IPS DF 4.7 (cell line): ENCODE measurements at regions not wholly inside any gene's neighbourhood (a gene's known extent, or its start where the extent isn't known, plus 50 kb on each side); places are given as distances from the start of the nearest gene placed in this dataset.

Experiments
- DNase-seq: peaks from one replicate; pipeline ENCODE4 v3.0.0-alpha.2; 2013; ENCODE audit warnings: low spot score; ENCODE audit errors: extremely low read depth

DNA sequence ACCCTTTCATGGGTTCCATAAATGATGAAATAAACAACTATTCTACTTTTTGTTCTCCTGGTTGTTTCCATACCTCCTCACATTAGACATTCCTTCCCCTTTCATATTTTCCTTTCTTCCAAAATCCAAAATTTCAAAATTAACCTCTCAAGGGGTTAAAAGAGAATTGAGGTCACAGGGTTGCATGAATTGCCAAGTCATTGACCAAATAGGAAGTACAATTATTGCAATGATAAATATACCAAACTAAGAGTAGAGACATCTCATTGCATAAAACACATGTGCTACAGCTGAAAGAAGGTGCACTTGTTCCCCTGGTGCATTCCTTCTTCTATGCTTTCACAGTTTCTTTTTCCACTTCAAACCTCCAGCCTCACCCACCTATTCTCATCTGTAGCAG, 136.1 kb downstream of the KCTD12 start:
- DNase-seq, result no peak

DNA sequence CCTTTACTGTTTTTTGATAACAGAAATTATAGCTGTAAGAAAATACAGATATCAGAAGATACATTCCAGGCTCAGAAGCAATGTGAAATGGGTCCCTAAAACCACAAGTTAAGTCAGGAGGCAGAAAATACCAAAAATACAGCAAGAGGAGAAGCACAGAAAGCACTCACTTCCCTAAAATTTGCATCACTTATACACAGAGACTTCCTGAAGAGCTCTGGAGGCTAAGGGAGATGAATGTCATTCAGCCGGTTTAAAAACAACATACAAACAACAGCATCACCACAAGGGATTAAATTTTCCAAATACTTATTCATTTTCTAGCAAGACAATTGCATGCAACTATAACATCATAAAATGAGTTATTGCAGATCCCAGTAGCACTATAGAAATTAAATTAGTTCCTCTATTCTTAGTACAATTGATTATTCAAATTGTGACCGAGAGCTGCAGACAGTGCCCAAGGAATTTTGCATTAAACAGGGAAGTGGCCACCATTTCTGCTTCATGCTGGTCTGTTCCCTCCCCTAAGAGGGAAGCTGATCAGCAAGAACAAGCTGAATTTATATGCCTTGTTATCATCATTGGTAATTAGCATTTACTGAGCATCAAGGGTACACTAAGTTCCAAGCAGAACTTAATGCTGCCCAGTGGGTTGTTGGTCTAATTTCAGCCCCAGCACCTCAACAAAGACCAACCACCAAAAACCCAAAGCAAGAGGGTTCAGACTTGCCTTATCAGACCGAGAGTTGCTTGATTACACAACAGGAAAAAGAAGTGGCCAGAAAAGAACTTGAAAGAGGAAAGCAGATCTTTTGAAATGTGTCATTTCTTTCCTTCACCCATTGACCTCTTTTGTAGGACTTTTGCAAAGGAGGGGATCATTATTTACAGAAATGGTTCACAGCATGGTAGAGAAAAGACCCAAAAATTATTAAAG, 140.7 kb downstream of the KCTD12 start:
- no peak for DNase-seq

DNA sequence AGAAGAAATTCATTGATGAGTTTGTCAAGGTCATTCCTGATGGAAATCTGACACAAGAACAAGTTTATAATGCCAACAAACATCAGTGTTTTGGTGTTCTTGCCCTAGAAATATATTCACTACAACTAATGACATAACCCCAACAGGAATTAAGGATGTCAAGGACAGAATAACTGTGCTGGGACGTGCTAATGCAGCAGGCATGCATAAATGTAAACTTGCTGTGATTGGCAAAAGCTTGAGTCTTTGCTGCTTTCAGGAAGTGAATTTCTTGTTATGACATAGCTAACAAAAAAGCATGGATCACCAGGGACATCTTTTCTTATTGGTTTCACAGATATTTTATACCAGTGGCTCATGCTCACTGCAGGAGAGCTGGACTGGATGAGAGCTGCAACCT, 144.6 kb downstream of the KCTD12 start:
- no peak for DNase-seq

- no peak for DNase-seq
Observed at GRCh38 chr13:76741046-76741445, 145.2 kb downstream of the KCTD12 start.

DNA sequence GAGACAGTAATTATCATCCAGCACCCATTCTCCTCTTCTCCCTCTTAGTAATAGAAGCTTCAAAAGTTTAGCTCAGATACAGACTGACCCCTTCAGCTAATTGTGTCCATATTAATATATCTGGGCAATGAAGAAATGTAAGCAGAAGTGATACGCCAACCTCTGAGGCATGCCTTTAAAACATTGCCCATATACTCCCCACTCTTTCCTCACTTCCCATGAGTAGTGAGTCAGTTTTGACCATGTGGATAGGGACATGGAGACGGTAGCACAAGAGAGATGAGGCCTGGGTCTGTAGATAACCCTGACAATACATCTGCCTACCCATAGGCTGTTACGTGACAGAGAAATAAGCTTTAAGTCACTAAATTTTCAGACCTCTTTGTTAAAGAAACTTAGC, 147.6 kb downstream of the KCTD12 start:
- no peak for DNase-seq

DNA sequence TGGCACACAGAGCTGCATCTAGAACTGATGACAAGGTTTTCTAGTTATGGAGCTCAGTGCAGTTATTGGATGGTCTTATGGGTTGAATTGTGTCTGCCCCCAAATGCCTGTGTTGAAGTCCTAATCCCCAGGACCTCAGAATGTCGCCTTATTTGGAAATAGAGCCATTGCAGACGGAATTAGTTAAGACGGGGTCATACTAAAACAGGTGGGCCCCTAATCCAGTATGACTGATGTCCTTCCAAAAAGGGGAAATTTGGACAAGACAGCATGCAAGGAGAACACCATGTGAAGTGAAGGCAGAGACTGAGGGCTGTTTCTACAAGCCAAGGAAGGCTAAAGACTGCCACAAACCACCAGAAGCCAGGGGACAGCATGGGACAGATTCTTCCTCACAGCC, 148.7 kb downstream of the KCTD12 start:
- DNase-seq, result no peak

GRCh38 chr13:76735641-76736040, 150.6 kb downstream of the KCTD12 start:
- no peak for DNase-seq

DNA sequence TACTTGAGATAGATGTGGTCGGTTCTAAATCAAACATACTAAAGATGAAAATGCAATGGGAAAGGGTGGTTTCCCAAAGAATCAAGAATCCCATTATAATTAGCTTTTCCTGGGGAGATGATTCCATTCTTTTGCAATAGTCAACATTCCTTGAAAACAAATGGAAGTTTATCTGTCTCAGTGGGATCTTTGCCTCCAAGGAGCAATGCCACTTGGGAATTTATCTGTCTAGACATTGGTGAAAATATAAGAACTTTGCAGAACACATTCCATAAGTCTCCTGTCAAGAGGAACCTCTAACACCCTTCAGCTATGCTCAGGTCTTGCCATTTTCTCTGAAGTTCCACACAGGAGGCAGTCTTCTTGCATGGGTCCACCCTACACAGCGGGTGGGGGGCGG, 152.5 kb downstream of the KCTD12 start:
- no peak for DNase-seq

DNA sequence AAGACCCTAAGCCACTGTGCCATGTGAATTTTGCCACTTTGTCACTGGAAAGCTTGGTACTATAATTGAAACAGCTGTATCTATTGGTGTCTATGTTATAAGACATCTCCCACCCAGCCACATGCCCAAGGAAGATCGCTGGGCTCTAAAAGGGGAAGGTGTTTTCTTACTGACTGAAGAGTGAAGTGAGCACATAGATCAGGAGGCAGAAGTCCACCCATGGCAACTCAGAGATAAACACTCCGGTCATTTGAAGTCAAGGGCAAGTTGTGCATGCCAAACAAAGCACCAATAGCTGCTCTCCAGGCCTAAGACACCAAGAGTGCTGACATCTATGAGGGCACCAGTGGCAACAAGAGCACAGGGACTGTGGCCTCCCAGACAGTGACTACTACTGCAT, 153.8 kb downstream of the KCTD12 start:
- no peak for DNase-seq

DNA sequence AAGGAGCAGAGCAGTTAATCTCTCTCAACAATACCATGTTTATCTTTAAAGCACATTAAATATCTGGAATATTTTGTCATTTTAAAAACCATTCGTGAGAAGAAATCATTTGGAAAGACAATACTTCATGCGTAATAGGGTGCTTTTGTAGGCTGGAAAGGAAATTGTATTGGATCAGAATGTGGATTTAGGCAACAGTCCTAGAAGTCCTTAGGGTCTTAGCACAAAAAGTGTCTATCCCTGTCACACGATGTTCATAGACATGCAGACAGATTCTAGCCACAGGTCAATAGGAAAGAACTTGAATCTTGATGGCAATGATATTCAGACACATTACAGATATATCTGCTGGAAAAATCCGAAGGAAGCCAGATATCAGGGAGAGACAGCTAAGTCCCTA, 156.0 kb downstream of the KCTD12 start:
- no peak for DNase-seq

GRCh38 chr13:76729691-76730090, 156.5 kb downstream of the KCTD12 start:
- no peak for DNase-seq

DNA sequence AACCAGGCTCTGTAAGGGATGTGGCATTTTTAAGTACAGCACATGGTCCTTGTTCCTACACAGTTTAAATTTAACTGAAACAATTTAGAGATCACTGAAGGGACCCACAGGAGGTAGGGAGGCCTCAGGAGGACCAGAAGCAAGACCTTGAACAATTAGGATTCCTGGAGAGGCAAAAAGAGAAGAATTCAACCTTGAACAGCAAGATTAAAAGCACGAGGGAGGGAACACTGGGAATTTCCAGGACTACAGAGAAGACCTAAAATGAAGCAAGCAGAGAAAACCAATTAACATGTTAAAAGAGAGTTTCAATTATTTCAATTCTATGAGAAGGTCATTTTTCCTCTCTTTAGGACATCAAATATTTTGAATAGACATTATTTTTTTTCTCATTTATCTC, 160.3 kb downstream of the KCTD12 start:
- DNase-seq, result no peak

- DNase-seq, result no peak
Observed at GRCh38 chr13:76725211-76725610, 161.0 kb downstream of the KCTD12 start.

DNA sequence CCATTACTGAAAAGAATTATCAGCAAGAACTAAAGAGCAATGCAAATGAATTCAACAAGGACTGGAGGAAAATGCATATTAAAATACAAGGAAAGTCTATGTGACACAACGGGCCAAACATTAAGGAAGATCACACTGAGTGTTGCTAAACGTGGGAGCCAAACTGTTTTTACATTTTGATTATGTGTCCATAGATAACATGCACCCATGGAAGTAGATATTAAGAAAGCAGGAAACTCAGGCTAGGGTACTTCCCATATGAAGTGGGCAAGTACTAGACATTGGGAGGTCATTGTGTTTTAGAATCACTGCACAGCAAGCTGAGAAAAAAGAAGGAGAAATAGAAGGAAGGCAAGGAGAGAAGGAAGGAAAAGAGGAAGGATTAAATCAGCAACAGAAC, 161.8 kb downstream of the KCTD12 start:
- no peak for DNase-seq

GRCh38 chr13:76723551-76724232, 162.5 kb downstream of the KCTD12 start:
- no peak for DNase-seq

GRCh38 chr13:76722782-76723181, 163.4 kb downstream of the KCTD12 start:
- DNase-seq, result no peak

- no peak for DNase-seq
Observed at GRCh38 chr13:76720821-76721220, 165.4 kb downstream of the KCTD12 start.

DNA sequence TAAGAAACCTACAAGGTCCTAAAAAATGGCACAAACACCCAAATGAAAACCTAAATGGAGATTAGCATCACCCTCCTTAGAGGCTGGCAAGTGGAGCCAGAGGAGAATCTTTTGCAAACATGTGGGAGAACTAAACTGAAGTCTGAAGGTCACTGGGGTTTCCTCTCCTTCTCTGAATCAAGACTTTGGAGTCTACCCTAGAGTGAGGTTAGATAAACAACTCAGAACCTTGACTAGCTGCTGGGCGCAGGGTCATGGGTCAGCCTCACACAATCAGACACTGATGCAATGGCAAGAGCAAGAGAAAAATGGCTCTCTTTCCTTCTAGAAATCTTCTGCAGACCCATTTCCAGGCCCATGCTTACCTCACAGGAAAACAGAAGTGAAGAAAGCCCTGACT, 165.8 kb downstream of the KCTD12 start:
- DNase-seq, result no peak

DNA sequence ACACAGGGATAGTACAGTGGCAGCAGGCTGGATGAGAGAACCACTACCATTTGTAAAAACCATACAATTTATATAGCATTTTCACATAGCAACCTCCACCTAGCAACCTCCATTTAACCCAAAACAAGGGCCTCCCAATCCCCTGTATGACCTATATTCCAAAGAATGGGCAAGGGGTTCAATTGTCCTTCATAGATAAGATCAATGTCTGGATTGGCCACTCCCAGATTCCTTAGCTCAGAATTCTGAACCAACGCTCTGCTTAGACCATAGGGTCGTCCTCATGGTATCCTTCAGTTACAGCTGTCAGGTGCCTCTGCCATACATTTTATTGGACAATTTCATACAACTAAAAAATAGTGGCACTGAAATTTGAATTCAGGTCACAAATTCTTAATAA, 166.2 kb downstream of the KCTD12 start:
- DNase-seq, result no peak

DNA sequence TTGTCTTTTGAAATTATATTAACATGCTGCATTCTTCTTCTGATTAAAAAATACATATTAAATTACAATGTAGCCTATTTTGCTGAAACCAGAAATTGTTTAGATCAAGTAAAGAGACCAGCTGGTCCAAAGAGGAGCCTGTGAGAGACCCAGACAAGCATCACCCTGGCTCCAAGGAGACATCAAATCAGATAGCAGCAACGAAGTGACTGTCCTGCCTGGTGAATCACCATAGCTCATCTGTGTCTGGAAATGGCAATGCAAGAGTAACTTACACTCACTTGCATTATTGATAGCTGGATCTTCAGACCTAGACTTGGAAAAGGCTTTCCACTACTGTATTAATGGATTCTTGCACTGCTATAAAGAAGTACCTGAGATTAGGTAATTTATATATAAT, 169.1 kb downstream of the KCTD12 start:
- no peak for DNase-seq

GRCh38 chr13:76715621-76716020, 170.6 kb downstream of the KCTD12 start:
- DNase-seq, result no peak

DNA sequence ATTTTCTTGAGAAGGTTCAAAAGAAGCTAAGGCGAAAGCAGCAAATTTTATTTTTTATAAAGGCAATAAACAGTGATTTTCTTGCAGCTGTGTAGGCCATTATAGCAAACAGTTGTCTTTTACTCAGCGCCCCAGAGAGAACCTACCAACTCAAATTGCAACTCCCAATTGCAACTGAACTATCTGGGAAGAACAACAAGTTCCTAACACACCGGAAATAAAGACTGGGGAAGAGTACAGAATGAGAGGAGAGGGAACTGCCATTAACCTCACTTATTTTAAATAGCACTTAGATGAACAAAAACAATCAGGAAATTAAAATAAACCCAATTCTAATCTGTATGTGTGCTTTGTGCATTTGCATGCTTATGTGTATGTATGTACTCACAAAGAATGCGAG, 171.1 kb downstream of the KCTD12 start:
- DNase-seq, result no peak

DNA sequence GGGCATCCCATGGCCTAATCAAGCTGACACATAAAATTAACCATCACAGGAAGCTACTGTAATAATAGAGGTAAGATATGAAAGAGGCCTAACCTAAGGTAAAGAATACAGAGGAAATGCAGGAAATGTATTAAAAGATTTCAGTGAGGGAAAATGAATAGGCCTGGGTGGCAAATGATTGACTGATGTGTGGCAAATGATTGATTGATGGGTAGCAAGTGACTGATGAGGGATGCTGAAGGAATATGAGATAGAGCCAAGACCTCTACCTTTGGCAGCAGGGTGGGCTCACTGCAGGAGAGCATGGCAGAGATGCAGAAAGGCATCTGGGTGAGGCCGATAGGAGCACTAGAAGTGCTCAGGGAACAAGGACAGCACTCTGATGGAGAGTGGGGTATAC, 172.9 kb downstream of the KCTD12 start:
- DNase-seq, result no peak
